ENCODE measurements at regions not wholly inside any gene's neighbourhood (a gene's known extent, or its start where the extent isn't known, plus 50 kb on each side); places are given as distances from the start of the nearest gene placed in this dataset.

- no peak for ATAC-seq
- peak in 1 of 2 donors; percentile 14 for DNase-seq
- TF ChIP-seq, protein P1, sequence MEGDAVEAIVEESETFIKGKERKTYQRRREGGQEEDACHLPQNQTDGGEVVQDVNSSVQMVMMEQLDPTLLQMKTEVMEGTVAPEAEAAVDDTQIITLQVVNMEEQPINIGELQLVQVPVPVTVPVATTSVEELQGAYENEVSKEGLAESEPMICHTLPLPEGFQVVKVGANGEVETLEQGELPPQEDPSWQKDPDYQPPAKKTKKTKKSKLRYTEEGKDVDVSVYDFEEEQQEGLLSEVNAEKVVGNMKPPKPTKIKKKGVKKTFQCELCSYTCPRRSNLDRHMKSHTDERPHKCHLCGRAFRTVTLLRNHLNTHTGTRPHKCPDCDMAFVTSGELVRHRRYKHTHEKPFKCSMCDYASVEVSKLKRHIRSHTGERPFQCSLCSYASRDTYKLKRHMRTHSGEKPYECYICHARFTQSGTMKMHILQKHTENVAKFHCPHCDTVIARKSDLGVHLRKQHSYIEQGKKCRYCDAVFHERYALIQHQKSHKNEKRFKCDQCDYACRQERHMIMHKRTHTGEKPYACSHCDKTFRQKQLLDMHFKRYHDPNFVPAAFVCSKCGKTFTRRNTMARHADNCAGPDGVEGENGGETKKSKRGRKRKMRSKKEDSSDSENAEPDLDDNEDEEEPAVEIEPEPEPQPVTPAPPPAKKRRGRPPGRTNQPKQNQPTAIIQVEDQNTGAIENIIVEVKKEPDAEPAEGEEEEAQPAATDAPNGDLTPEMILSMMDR (IDR thresholded peaks at IDR 0.05), result no peak
These were observed 111.6 kb downstream of the FAM53A start for GRCh38 chr4:1572521-1572920.

GRCh38 chr4:1572010-1572385, 112.1 kb downstream of the FAM53A start:
- no peaks in the 10 kb centered on the region for H3K4me1 ChIP-seq
- H3K36me3 ChIP-seq (ENCODE audit: insufficient read depth in 1 of 2, low read depth in 1 of 2), result no peaks in the 10 kb centered on the region
- 68 to 80% (median 78%) methylated on average over 10 of the region's 10 CpGs for WGBS, 3 donors
- no peak for ATAC-seq
- TF ChIP-seq, protein P1 (IDR thresholded peaks at IDR 0.05), result no peak
- H3K27ac ChIP-seq, result no peak overlapping the region
- H3K9me3 ChIP-seq, result no peaks in the 10 kb centered on the region
- intact Hi-C loops (cut with DNase I), result no loop called here
- peak in 1 of 2 donors; percentile 40 for DNase-seq
- peaks cover 0 to 45% (median 18%) of the 10 kb centered on the region in 3 donors for H3K27me3 ChIP-seq (ENCODE audit: insufficient read depth in 3 of 3, low read length in 2 of 3)
- H3K4me3 ChIP-seq, result no peak overlapping the region

More at GRCh38 chr4:1572521-1572920, 111.6 kb downstream of the FAM53A start:
- Histone ChIP-seq H3K4me1 (no peaks in the 10 kb centered on the region), H3K27ac (no peak overlapping the region), H3K4me3 (no peak overlapping the region), H3K36me3 (ENCODE audit: insufficient read depth in 1 of 2, low read depth in 1 of 2) (no peaks in the 10 kb centered on the region), H3K9me3 (no peaks in the 10 kb centered on the region), H3K27me3 (ENCODE audit: insufficient read depth in 3 of 3, low read length in 2 of 3) (peaks cover 0 to 45% (median 20%) of the 10 kb centered on the region in 3 donors)
- WGBS, 3 donors, result 63 to 75% (median 68%) methylated on average over 7 to 9 of the region's 9 CpGs
- intact Hi-C loops (cut with DNase I), result no loop called here

GRCh38 chr4:1571165-1572009, 112.7 kb downstream of the FAM53A start:
- Histone ChIP-seq H3K27me3 (ENCODE audit: insufficient read depth in 3 of 3, low read length in 2 of 3) (peaks cover 0 to 42% (median 16%) of the 10 kb centered on the region in 3 donors), H3K27ac (no peak overlapping the region), H3K9me3 (no peaks in the 10 kb centered on the region), H3K36me3 (ENCODE audit: insufficient read depth in 1 of 2, low read depth in 1 of 2) (no peaks in the 10 kb centered on the region), H3K4me1 (no peaks in the 10 kb centered on the region), H3K4me3 (no peak overlapping the region)
- DNase-seq, result peak; percentile 10 to 42
- no peak for ATAC-seq
- intact Hi-C loops (cut with DNase I), result no loop called here
- WGBS, 3 donors, result 74 to 79% (median 78%) methylated on average over 21 to 22 of the region's 22 CpGs
- TF ChIP-seq, protein P1 (IDR thresholded peaks at IDR 0.05), result no peak

DNA sequence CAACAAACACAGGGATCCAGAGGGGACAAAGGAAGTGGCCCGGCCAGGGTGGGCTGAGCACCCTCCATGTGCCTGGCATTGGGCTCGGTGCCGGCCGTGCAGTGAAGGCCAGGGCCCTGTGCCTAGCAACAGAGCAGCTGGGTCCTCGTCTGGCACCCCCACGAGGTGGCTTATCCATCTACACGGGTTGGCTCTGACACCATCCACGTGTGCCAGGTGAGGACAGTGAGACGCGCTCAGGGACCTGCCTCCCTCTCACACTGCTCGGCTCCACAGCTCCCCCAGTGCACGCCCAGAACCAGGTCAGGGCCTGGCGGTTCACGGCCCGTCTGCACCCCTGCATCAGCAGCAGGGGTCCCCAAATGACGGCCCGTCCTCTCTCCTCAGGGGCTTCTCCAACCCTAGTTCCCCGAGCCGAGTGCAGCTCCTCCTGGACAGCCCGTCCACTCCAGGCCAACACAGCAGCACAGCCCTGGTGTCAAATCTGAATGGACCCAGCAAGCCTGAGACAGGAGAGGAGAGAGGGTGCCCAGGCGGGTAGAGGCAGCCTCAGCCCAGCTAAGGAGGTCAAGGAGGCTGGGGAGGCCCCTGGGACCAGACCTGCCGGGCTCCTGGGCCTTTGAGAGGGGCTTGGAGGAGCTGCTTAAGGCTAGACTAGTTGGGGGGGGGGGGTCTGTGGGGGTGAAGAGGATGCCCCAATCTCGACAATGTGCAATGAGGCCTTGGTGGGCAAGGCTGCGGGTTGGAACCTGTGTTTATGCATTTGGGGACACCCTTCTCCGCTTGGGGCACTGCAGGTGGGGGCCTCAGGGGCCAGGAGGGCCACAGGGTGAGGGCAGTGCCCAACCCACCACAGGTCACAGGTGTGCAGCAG, 113.6 kb downstream of the FAM53A start:
- H3K36me3 ChIP-seq (ENCODE audit: insufficient read depth in 1 of 2, low read depth in 1 of 2), result no peaks in the 10 kb centered on the region
- H3K4me3 ChIP-seq, result no peak overlapping the region
- H3K9me3 ChIP-seq, result no peaks in the 10 kb centered on the region
- TF ChIP-seq, protein P1 (IDR thresholded peaks at IDR 0.05), result no peak
- DNase-seq, result peak in 1 of 2 donors; percentile 42
- H3K4me1 ChIP-seq, result no peaks in the 10 kb centered on the region
- H3K27ac ChIP-seq, result no peak overlapping the region
- WGBS, 3 donors, result 72 to 83% (median 76%) methylated on average over 23 to 25 of the region's 25 CpGs
- no peak for ATAC-seq
- H3K27me3 ChIP-seq (ENCODE audit: insufficient read depth in 3 of 3, low read length in 2 of 3), result peaks cover 0 to 41% (median 11%) of the 10 kb centered on the region in 3 donors
- intact Hi-C loops (cut with DNase I), result no loop called here
